ENCODE measurements at regions not wholly inside any gene's neighbourhood (a gene's known extent, or its start where the extent isn't known, plus 50 kb on each side); places are given as distances from the start of the nearest gene placed in this dataset.

DNA sequence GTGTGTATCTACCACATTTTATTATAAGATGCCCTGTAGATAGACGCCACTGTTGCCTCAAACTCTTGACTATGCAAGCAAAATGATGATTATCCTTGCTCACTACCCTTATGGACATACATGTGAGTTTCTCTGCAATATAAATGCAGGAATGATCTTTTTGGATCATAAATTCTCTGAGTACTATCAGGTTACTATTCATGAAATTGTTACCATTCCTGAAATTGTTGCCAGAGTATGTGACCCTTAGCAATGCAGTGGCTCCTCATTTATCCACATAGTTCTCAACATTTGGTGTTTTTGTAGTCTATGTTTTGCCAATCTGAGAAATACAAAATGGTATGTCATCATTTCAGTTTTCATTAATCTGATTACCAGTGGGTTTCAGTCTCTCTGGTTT, 166.2 kb upstream of the FAM3C start:
- H3K4me1 ChIP-seq (replicated peaks in 1 of 2): no peaks in the 10 kb centered on the region
- TF ChIP-seq, protein P1, sequence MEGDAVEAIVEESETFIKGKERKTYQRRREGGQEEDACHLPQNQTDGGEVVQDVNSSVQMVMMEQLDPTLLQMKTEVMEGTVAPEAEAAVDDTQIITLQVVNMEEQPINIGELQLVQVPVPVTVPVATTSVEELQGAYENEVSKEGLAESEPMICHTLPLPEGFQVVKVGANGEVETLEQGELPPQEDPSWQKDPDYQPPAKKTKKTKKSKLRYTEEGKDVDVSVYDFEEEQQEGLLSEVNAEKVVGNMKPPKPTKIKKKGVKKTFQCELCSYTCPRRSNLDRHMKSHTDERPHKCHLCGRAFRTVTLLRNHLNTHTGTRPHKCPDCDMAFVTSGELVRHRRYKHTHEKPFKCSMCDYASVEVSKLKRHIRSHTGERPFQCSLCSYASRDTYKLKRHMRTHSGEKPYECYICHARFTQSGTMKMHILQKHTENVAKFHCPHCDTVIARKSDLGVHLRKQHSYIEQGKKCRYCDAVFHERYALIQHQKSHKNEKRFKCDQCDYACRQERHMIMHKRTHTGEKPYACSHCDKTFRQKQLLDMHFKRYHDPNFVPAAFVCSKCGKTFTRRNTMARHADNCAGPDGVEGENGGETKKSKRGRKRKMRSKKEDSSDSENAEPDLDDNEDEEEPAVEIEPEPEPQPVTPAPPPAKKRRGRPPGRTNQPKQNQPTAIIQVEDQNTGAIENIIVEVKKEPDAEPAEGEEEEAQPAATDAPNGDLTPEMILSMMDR (IDR thresholded peaks at IDR 0.05): no peak
- TF ChIP-seq POLR2A (IDR thresholded peaks at IDR 0.05): no peak
- no peak for DNase-seq
- no peaks in the 10 kb centered on the region for H3K36me3 ChIP-seq (replicated peaks in 1 of 2)
- no peaks in the 10 kb centered on the region for H3K27me3 ChIP-seq
- intact Hi-C loops (cut with DNase I): no loop called here
- H3K4me3 ChIP-seq: no peak overlapping the region
- no peak overlapping the region for H3K27ac ChIP-seq
- H3K9me3 ChIP-seq (replicated peaks in 1 of 3): no peaks in the 10 kb centered on the region
- WGBS, 4 donors: 81 to 95% (median 92%) methylated on average over 1 of the region's 1 CpG

DNA sequence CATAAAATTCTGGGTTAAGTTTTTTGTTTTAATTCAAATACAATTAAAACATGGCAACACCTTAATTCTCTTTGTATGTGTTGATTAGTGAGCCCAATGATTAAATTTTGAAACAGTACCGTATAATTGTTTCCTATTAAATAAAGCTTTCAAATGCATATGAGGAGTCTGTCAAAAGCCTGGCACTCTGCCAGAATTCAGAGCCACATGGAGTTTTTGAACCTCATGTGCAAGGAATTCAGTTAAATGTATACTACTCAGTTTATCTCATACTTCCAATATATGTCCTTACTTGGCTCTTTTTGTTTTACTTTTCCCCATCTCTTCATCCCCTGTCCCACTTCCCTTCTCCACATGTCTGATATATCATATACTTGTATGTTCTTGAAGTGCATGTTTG, 165.6 kb upstream of the FAM3C start:
- H3K9me3 ChIP-seq (replicated peaks in 1 of 3): no peaks in the 10 kb centered on the region
- H3K36me3 ChIP-seq (replicated peaks in 1 of 2): no peaks in the 10 kb centered on the region
- TF ChIP-seq POLR2A (IDR thresholded peaks at IDR 0.05): no peak
- TF ChIP-seq, protein P1 (IDR thresholded peaks at IDR 0.05): no peak
- no peaks in the 10 kb centered on the region for H3K4me1 ChIP-seq (replicated peaks in 1 of 2)
- no peak overlapping the region for H3K27ac ChIP-seq
- DNase-seq: peak in 1 of 7 donors; percentile 4
- WGBS, 4 donors: 54 to 67% (median 60%) methylated on average over 1 of the region's 1 CpG
- no peak overlapping the region for H3K4me3 ChIP-seq
- H3K27me3 ChIP-seq: no peaks in the 10 kb centered on the region
- intact Hi-C loops (cut with DNase I): no loop called here

DNA sequence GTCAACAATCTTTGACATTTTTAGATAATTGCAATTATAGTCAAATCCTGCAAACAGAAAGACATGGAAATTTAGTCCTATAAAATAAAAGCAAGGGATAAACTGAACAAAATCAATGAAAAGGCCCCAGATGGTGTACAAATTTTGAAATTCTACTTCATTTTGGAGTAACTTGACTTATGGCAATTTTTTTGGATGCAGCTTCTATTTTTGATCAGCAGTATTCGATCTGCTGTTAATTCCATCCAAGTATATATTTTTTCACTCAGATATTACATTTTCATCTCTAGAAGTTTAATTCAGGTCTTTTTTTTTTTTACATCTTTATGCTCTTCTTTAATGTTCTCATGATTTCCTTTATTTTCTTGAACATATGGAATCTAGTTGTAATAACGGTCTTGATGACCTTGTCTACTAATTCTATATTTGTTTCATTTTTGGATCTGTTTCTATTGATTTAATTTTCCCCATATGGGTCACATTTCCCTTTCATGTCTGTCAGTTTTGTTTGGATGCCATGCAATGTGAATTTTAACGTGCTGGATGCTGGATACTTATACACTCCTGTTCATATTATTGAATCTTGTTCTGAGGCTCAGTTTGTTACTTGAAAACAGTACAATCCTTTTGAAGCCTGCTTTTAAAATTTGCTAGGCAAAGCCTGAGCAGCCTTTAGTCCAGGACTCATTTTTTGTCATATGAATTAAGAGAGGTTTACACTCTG, 164.3 kb upstream of the FAM3C start:
- Histone ChIP-seq H3K4me1 (replicated peaks in 1 of 2) (no peaks in the 10 kb centered on the region), H3K27ac (no peak overlapping the region), H3K9me3 (replicated peaks in 1 of 3) (no peaks in the 10 kb centered on the region), H3K4me3 (no peak overlapping the region), H3K36me3 (replicated peaks in 1 of 2) (no peaks in the 10 kb centered on the region), H3K27me3 (no peaks in the 10 kb centered on the region)
- TF ChIP-seq, protein P1 (IDR thresholded peaks at IDR 0.05): no peak
- no peak for TF ChIP-seq POLR2A (IDR thresholded peaks at IDR 0.05)
- 87 to 91% (median 89%) methylated on average over 3 of the region's 3 CpGs for WGBS, 4 donors
- no peak for DNase-seq
- intact Hi-C loops (cut with DNase I): no loop called here

DNA sequence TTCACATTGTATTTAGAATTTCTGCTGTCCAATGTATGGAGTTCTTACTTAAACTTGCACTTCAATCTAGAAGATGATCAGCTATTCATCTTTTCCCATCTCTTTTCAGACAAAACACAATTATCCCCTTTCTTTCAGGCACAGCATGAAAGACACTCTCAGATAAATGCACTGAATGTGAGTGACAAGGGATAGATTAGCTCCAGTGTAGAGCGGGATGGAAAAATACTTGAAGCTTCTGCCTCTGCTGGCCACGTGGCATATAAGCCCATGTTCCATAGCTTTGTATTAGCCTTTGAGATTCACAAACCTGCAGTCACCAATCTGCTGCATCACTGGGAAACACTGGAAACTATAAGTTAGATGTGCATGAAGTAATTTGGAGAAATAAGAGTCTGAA, 162.2 kb upstream of the FAM3C start:
- H3K27me3 ChIP-seq: no peaks in the 10 kb centered on the region
- no peak for DNase-seq
- H3K4me1 ChIP-seq (replicated peaks in 1 of 2): no peaks in the 10 kb centered on the region
- WGBS, 4 donors: 58 to 77% (median 64%) methylated on average over 2 of the region's 2 CpGs
- no peaks in the 10 kb centered on the region for H3K36me3 ChIP-seq (replicated peaks in 1 of 2)
- no peak for TF ChIP-seq POLR2A (IDR thresholded peaks at IDR 0.05)
- TF ChIP-seq, protein P1 (IDR thresholded peaks at IDR 0.05): no peak
- no peak overlapping the region for H3K27ac ChIP-seq
- H3K4me3 ChIP-seq: no peak overlapping the region
- H3K9me3 ChIP-seq (replicated peaks in 1 of 3): no peaks in the 10 kb centered on the region
- intact Hi-C loops (cut with DNase I): no loop called here
